GM12878 (cell line): ENCODE measurements at regions not wholly inside any gene's neighbourhood (a gene's known extent, or its start where the extent isn't known, plus 50 kb on each side); places are given as distances from the start of the nearest gene placed in this dataset.

Source experiments
- CBX3 ChIP-seq: fragments of 200-600 bp; sonication (generic); IDR thresholded peaks from 2 replicates; pipeline ENCODE4 v1.6.1; 2016; ENCODE audit warnings: low read depth, borderline replicate concordance
- CEBPB ChIP-seq, 2 experiments: fragments of 150-350 bp in 1 of 2; IDR thresholded peaks; 2 replicates each; pipeline ENCODE4 v1.6.1; 2012 to 2014; ENCODE audit warnings: low read depth in 2 of 2, low read length in 2 of 2, borderline replicate concordance in 1 of 2, inconsistent platforms in 1 of 2
- CHD4 ChIP-seq: fragments of 200-600 bp; sonication (generic); IDR thresholded peaks from 2 replicates; pipeline ENCODE4 v1.6.1; 2016; ENCODE audit warnings: mild to moderate bottlenecking
- JUNB ChIP-seq: IDR thresholded peaks from 2 replicates; pipeline ENCODE4 v1.6.1; 2016; ENCODE audit warnings: antibody characterized with exemption, mild to moderate bottlenecking
- NRF1 ChIP-seq: conservative IDR thresholded peaks from 2 replicates; pipeline ENCODE4 v1.6.1; 2011; ENCODE audit warnings: mild to moderate bottlenecking, low read depth, low read length, improper control_type of control experiment
- POLR2AphosphoS5 ChIP-seq: IDR thresholded peaks from 2 replicates; pipeline ENCODE4 v1.6.1; 2011; ENCODE audit warnings: mild to moderate bottlenecking, low read length, inconsistent platforms
- RELA ChIP-seq: fragments of 450-650 bp; IDR thresholded peaks from 2 replicates; pipeline ENCODE4 v1.8.0; 2014; ENCODE audit warnings: borderline replicate concordance; ENCODE audit not compliant: partially characterized antibody
- SIX5 ChIP-seq: IDR thresholded peaks from 2 replicates; pipeline ENCODE4 v1.6.1; 2011; ENCODE audit warnings: mild to moderate bottlenecking, low read depth, low read length, moderate library complexity; ENCODE audit not compliant: severe bottlenecking
- STAT1 ChIP-seq: fragments of 450-650 bp; conservative IDR thresholded peaks from 2 replicates; pipeline ENCODE4 v1.6.1; 2014; ENCODE audit warnings: antibody characterized with exemption, mild to moderate bottlenecking
- TARDBP ChIP-seq: IDR thresholded peaks from 2 replicates; pipeline ENCODE4 v1.6.1; 2016; ENCODE audit warnings: borderline replicate concordance

GRCh38 chr13:24618011-24618955, 61.9 kb upstream of the ATP12A start:
- no peak for TF ChIP-seq CEBPB (IDR thresholded peaks at IDR 0.05; ENCODE audit: borderline replicate concordance in 1 of 2, low read depth in 2 of 2, low read length in 2 of 2)
- no peak for TF ChIP-seq POLR2AphosphoS5
- no peak for TF ChIP-seq STAT1
- TF ChIP-seq RELA: no peak
- no peak for TF ChIP-seq SIX5
- TF ChIP-seq NRF1: no peak
- TF ChIP-seq CHD4: no peak
- no peak for TF ChIP-seq TARDBP
- TF ChIP-seq JUNB: no peak; the same call in 1 of the 2 replicates
- no peak for TF ChIP-seq CBX3
